VCaP (cell line): ENCODE measurements at regions not wholly inside any gene's neighbourhood (a gene's known extent, or its start where the extent isn't known, plus 50 kb on each side); places are given as distances from the start of the nearest gene placed in this dataset.
"Not testable (repeated sequence)": the region's sequence is repeated elsewhere in the genome, so short reads cannot be mapped to it uniquely, and the experiment has no call there.

Experiments
- H3K27ac ChIP-seq: fragments of 450-650 bp; 2 replicates; pipeline ENCODE4 v1.5.1; 2017
- TF ChIP-seq, protein P1 (sequence below): fragments of 450-650 bp; conservative IDR thresholded peaks from 2 replicates; pipeline ENCODE4 v1.5.1; 2017; ENCODE audit warnings: mild to moderate bottlenecking, moderate library complexity

- TF ChIP-seq, protein P1, sequence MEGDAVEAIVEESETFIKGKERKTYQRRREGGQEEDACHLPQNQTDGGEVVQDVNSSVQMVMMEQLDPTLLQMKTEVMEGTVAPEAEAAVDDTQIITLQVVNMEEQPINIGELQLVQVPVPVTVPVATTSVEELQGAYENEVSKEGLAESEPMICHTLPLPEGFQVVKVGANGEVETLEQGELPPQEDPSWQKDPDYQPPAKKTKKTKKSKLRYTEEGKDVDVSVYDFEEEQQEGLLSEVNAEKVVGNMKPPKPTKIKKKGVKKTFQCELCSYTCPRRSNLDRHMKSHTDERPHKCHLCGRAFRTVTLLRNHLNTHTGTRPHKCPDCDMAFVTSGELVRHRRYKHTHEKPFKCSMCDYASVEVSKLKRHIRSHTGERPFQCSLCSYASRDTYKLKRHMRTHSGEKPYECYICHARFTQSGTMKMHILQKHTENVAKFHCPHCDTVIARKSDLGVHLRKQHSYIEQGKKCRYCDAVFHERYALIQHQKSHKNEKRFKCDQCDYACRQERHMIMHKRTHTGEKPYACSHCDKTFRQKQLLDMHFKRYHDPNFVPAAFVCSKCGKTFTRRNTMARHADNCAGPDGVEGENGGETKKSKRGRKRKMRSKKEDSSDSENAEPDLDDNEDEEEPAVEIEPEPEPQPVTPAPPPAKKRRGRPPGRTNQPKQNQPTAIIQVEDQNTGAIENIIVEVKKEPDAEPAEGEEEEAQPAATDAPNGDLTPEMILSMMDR, result no peak
- no peak overlapping the region for H3K27ac ChIP-seq
These were observed 83.8 kb upstream of the LCORL start for GRCh38 chr4:18105030-18106011.

- TF ChIP-seq, protein P1, result no peak
- H3K27ac ChIP-seq, result no peak overlapping the region
These were observed 82.5 kb upstream of the LCORL start for GRCh38 chr4:18103876-18104605.

DNA sequence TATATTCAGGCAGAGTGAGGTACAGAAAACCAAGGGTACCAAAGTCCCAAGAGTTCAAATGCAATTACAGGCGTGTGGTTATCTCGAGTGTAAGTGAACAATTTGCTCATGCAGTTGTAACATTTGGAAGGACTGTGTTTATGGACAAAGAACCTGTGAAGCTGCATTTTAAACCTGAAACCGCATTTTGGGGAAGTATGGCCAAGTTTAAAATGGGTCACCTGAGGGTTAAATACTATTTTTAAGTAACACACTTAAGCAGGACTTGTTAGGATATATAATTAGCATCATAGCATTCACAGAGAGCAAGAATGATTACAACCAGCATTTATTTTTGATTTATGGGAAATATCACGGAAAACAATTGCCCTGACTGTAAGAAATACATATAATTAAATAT is 79.1 kb upstream of the LCORL start:
- TF ChIP-seq, protein P1, result no peak
- H3K27ac ChIP-seq, result no peak overlapping the region

GRCh38 chr4:18090447-18090846 is 68.9 kb upstream of the LCORL start:
- H3K27ac ChIP-seq, result not testable (repeated sequence)

DNA sequence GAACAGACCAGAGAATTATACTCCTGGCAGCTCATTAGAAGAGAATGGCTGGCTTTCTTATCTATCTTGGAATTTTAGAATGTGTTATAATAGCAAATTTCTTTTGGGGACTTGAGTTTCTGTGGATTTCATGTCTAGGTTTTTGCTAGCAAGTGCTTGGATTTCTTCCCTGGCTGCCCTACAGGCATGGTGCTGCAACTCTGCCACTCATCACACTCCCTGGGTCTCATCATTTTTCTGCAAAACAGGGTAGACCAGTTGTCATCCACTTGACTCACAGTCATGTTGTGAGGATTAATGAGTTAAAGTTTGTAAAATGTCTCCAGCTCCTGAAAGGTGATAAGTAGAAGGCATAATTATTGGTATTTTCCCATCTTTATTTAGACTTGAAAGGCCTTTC is 60.7 kb upstream of the LCORL start:
- no peak overlapping the region for H3K27ac ChIP-seq
- TF ChIP-seq, protein P1, result no peak

- TF ChIP-seq, protein P1, result no peak
- H3K27ac ChIP-seq, result no peak overlapping the region
These were observed 60.2 kb upstream of the LCORL start for GRCh38 chr4:18081708-18082107.

DNA sequence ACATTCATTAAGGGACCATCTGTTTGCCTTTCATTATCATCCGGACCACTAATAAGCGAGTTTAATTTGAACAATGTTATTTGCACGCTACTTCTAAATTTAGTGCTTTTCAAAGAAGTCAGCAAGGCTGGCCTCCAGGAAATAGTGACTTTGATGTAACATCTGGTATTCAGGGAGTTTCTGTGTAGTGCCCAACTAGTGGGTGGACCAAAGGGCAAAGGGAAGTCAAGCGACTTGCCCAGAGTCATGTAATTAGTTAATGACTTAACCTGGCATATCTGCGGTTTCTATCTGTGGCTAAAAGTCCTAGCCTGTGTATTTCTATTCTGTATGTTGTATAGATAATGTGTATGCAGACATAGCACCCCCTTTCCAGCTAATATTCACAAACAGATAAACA is 56.3 kb upstream of the LCORL start:
- TF ChIP-seq, protein P1, result no peak
- no peak overlapping the region for H3K27ac ChIP-seq
